Activated T-helper 2 cell treated with anti-CD3 and anti-CD28 coated beads, Interferon-gamma antibody, Interleukin-2, Interleukin-4, amounts not matched to agents 10 μg/mL and 5 μg/mL and 100 μg/mL, durations not matched to agents 14 hours and 24 hours and 36 hours (primary cell): ENCODE measurements at regions not wholly inside any gene's neighbourhood (a gene's known extent, or its start where the extent isn't known, plus 50 kb on each side); places are given as distances from the start of the nearest gene placed in this dataset.

Experiments
- DNase-seq: peaks from one replicate; pipeline ENCODE4 v3.0.0; 2021; ENCODE audit warnings: low spot score
- H3K27ac Mint-ChIP-seq: one replicate; pipeline ENCODE4 v1.8.0; 2021; ENCODE audit warnings: mixed read lengths
- H3K27me3 Mint-ChIP-seq: one replicate; pipeline ENCODE4 v1.8.0; 2021; ENCODE audit warnings: low read depth, mixed read lengths
- H3K36me3 Mint-ChIP-seq: one replicate; pipeline ENCODE4 v1.8.0; 2021; ENCODE audit warnings: low read depth, mixed read lengths
- H3K4me1 Mint-ChIP-seq: one replicate; pipeline ENCODE4 v1.8.0; 2021; ENCODE audit warnings: low read depth, mixed read lengths
- H3K4me3 Mint-ChIP-seq: one replicate; pipeline ENCODE4 v1.8.0; 2021; ENCODE audit warnings: low read depth, mild to moderate bottlenecking, moderate library complexity, mixed read lengths
- H3K9me3 Mint-ChIP-seq: one replicate; pipeline ENCODE4 v1.8.0; 2021; ENCODE audit warnings: mixed read lengths
- intact Hi-C: fragments of 100-400 bp; cut with micrococcal nuclease; formaldehyde crosslinking; loops from one replicate; pipeline ENCODE4 v1.15.1; 2023

DNA sequence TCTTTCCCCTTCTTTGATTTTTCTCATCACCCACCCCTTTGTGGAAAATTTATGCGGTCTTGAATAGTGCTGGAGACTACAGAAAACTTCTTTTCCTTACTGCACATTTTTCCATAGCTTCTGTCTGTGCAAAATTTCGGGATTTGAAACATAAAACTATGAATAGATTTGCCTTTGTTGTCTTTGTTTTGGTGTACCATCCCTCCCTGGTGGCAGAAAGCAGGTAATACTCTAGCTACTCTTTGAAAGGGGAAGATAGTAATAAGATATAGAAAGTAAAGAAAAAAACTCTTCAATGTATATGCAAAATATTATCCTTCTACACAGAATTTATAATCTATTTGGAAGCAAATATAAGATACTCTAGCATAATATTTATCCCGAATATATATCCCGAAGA lies 79.1 kb upstream of the LMO3 start:
- DNase-seq: no peak
- Mint-ChIP-seq H3K27ac (no peak overlapping the region), H3K36me3 (no peaks in the 10 kb centered on the region), H3K27me3 (no peaks in the 10 kb centered on the region), H3K4me3 (no peak overlapping the region), H3K4me1 (no peaks in the 10 kb centered on the region), H3K9me3 (peaks cover 17% of the 10 kb centered on the region)
- intact Hi-C loops: no loop called here

DNA sequence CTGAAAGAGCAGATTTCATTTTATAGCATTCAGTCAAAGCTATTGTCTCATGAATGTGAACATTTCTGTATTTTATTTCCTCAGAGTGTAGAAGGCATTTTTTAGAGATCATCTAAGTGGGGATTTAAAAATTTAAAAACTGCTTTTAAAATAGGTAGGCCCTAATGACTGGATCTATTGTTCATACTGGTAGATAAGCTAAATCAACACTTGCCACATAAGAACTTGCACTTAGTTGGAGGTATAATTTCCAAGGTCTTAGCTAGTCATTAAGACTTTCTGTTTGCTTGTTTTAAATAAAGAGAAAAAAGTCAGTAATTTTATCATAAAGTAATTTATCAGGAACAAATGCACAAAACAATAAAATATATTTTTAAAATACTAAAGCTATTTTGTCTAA lies 75.2 kb upstream of the LMO3 start:
- no peaks in the 10 kb centered on the region for H3K27me3 Mint-ChIP-seq
- H3K4me1 Mint-ChIP-seq: no peaks in the 10 kb centered on the region
- no peak overlapping the region for H3K4me3 Mint-ChIP-seq
- no peaks in the 10 kb centered on the region for H3K36me3 Mint-ChIP-seq
- no peak overlapping the region for H3K27ac Mint-ChIP-seq
- intact Hi-C loops: no loop called here
- DNase-seq: no peak
- H3K9me3 Mint-ChIP-seq: peaks cover 20% of the 10 kb centered on the region

DNA sequence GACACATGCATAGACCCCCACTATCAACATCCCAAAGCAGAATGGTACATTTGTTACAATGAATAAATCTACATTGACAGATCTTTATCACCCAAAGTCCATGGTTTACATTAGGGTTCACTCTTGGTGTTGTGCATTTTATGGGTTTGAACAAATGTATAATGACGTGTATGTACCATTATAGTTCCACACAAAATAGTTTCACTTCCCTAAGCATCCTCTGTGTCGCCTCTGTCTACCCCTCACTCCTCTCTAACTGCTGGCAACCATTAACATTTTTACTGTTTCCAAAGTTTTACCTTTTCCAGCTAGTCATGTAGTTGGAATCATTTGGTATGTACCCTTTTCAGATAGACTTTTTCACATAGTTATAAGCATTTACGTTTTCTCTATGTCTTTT lies 69.5 kb upstream of the LMO3 start:
- no peak for DNase-seq
- Mint-ChIP-seq H3K27ac (no peak overlapping the region), H3K4me1 (no peaks in the 10 kb centered on the region), H3K4me3 (no peak overlapping the region), H3K36me3 (no peaks in the 10 kb centered on the region), H3K27me3 (no peaks in the 10 kb centered on the region), H3K9me3 (peaks cover 24% of the 10 kb centered on the region)
- intact Hi-C loops: no loop called here

DNA sequence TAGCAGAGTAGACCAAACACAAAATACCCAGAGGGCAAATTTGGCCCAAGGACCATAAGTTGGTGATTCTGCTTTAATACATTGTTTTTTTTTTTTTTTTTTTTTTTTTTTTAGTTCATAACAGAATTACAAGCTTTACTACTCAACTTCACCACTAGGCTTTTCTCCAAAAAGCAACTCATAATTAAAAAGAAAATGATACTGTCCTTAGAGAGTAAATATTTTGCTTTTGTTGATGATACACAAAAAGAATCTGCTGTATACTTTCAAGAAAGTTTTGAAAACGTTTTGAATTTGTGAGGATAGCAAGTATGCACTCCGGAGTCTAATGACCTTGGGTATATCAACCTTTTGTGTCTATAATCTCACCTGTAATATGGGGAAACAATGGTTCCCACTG lies 68.9 kb upstream of the LMO3 start:
- Mint-ChIP-seq H3K27me3 (no peaks in the 10 kb centered on the region), H3K36me3 (no peaks in the 10 kb centered on the region), H3K4me1 (no peaks in the 10 kb centered on the region), H3K4me3 (no peak overlapping the region), H3K9me3 (peaks cover 24% of the 10 kb centered on the region), H3K27ac (no peak overlapping the region)
- no peak for DNase-seq
- intact Hi-C loops: no loop called here

DNA sequence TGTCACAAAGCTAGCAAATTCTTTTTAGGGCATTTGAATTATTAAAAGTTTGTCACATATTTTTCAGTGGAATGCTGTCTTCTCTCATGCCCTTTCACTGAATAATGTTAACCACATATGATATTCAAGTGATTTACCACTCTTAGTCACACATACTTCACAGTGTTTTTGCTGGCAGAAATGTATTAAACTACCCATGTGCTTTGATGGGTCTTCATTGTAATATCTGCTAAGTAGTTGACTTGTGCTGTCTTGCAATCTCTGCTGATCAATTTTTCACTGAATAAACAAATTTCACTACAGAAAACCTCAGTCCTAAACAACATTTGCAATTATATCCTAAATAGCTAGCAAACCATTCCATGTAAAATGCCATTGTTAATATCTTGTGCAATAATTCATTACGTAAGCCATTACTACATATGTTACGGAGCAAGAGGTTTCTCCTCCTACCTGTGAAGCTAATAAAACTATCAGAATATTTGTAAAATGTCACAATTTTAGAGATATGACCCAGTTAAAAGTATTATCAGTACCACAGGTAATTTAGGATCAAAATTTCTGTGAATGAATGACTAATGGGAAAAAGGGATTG lies 64.6 kb upstream of the LMO3 start:
- intact Hi-C loops: no loop called here

DNA sequence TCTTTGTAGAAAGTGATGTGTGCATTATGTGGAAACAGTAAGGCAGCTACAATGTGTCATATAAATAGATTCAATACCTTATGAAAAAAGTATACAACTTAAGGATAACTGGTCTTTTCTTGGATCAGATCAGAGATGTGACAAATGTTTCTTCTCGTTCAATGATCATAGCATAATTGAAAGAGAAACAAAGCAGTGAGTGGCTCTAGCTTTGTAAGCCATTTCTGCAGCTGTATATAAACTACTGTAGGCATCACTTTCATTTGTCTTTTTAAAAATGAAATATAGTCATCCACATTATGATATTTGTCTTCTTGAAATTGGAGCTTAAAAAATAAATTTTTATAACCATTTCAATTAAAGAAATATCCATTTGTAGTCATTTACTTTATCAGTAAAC lies 63.8 kb upstream of the LMO3 start:
- no peaks in the 10 kb centered on the region for H3K4me1 Mint-ChIP-seq
- peaks cover 16% of the 10 kb centered on the region for H3K9me3 Mint-ChIP-seq
- intact Hi-C loops: no loop called here
- no peak for DNase-seq
- H3K27me3 Mint-ChIP-seq: no peaks in the 10 kb centered on the region
- H3K27ac Mint-ChIP-seq: no peak overlapping the region
- H3K4me3 Mint-ChIP-seq: no peak overlapping the region
- no peaks in the 10 kb centered on the region for H3K36me3 Mint-ChIP-seq

More for the DNA sequence above, 64.6 kb upstream of the LMO3 start:
- peaks cover 21% of the 10 kb centered on the region for H3K9me3 Mint-ChIP-seq
- no peak for DNase-seq
- H3K27me3 Mint-ChIP-seq: no peaks in the 10 kb centered on the region
- H3K27ac Mint-ChIP-seq: no peak overlapping the region
- H3K36me3 Mint-ChIP-seq: no peaks in the 10 kb centered on the region
- H3K4me3 Mint-ChIP-seq: no peak overlapping the region
- H3K4me1 Mint-ChIP-seq: no peaks in the 10 kb centered on the region

DNA sequence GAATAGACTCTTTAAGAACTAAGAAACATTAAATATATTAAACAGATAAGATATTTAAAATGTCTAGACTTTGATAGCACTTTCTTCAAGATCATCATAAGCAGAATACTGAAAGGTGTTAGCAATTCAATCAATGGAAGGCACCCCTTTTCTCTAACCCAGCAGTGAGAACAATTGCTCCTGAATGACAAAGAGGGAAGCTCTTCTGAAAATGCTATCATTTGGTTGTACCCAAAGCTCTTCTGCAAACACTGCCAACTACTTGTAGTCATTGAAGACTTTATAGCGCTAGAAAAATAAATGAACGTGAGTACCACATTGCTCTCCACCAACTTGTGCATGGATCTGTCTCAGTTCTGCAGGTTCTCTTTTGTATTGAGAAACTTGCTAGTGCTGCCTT lies 62.2 kb upstream of the LMO3 start:
- H3K36me3 Mint-ChIP-seq: no peaks in the 10 kb centered on the region
- H3K9me3 Mint-ChIP-seq: peaks cover 16% of the 10 kb centered on the region
- no peak overlapping the region for H3K4me3 Mint-ChIP-seq
- intact Hi-C loops: no loop called here
- DNase-seq: no peak
- no peaks in the 10 kb centered on the region for H3K27me3 Mint-ChIP-seq
- H3K27ac Mint-ChIP-seq: no peak overlapping the region
- no peaks in the 10 kb centered on the region for H3K4me1 Mint-ChIP-seq

DNA sequence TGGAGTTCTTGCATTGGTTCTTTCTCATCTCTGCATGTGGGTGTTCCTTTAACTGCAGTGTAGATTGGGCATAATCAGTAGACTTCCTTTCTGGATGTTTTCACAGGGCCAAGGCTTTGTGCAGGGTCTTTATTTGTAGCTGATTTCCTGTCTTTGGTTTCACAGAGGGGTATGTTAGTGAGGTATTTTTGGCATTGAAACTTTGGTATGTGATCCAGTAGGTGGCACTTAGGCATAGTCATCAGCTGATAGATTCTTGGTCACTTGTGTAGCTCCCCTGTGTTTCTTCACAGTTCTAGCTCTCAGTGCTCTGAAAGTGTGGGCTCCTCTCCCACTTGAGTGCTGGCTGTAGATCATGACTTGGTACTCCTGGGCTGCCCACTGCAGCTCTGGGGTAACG lies 52.7 kb upstream of the LMO3 start:
- DNase-seq: no peak
- no peak overlapping the region for H3K27ac Mint-ChIP-seq
- no peaks in the 10 kb centered on the region for H3K27me3 Mint-ChIP-seq
- intact Hi-C loops: no loop called here
- no peak overlapping the region for H3K4me3 Mint-ChIP-seq
- no peaks in the 10 kb centered on the region for H3K36me3 Mint-ChIP-seq
- H3K4me1 Mint-ChIP-seq: no peaks in the 10 kb centered on the region
- peaks cover 65% of the 10 kb centered on the region for H3K9me3 Mint-ChIP-seq
